Spleen (tissue), 11 donors: ENCODE measurements at regions not wholly inside any gene's neighbourhood (a gene's known extent, or its start where the extent isn't known, plus 50 kb on each side); places are given as distances from the start of the nearest gene placed in this dataset.

Source experiments
- DNase-seq: peaks from one replicate; pipeline ENCODE4 v3.0.0-alpha.2; 2020
- H3K27ac ChIP-seq, 8 donors: fragments of 200-600 bp; sonication (generic) in 7 of 8; 1 replicate in 4 of 8; 2 replicates in 4 of 8; pipeline versions ENCODE4 v1.5.0 to v1.8.0; 2016 to 2021; ENCODE audit warnings: inconsistent platforms in 4 of 8, mild to moderate bottlenecking in 4 of 8, moderate library complexity in 1 of 8
- H3K27me3 ChIP-seq, 7 donors: fragments of 200-600 bp; sonication (generic) in 6 of 7; replicated peaks in 1 of 7; 1 replicate in 4 of 7; 2 replicates in 3 of 7; pipeline versions ENCODE4 v1.5.0 to v1.8.0; 2016 to 2021; ENCODE audit warnings: inconsistent platforms in 3 of 7, mild to moderate bottlenecking in 1 of 7
- H3K36me3 ChIP-seq, 6 donors: fragments of 200-600 bp; sonication (generic) in 5 of 6; 1 replicate in 4 of 6; 2 replicates in 2 of 6; pipeline versions ENCODE4 v1.5.0 to v1.8.0; 2016 to 2021; ENCODE audit warnings: inconsistent platforms in 2 of 6
- H3K4me1 ChIP-seq, 6 donors: fragments of 200-600 bp; sonication (generic) in 5 of 6; 1 replicate in 3 of 6; 2 replicates in 3 of 6; pipeline versions ENCODE4 v1.5.0 to v1.8.0; 2016 to 2021; ENCODE audit warnings: inconsistent platforms in 3 of 6
- H3K4me3 ChIP-seq, 8 donors: fragments of 200-600 bp; sonication (generic) in 7 of 8; 1 replicate in 4 of 8; 2 replicates in 4 of 8; pipeline versions ENCODE4 v1.5.0 to v1.8.0; 2016 to 2021; ENCODE audit warnings: inconsistent platforms in 4 of 8, mild to moderate bottlenecking in 4 of 8, moderate library complexity in 2 of 8
- H3K9me3 ChIP-seq, 8 donors: fragments of 200-600 bp; sonication (generic) in 7 of 8; 1 replicate in 4 of 8; 2 replicates in 4 of 8; pipeline versions ENCODE4 v1.5.0 to v1.8.0; 2016 to 2021; ENCODE audit warnings: inconsistent platforms in 4 of 8
- POLR2A ChIP-seq, 3 donors: fragments of 450-650 bp; IDR thresholded peaks; one replicate each; pipeline ENCODE4 v1.5.1; 2017; ENCODE audit warnings: antibody characterized with exemption in 3 of 3, mild to moderate bottlenecking in 1 of 3
- POLR2AphosphoS5 ChIP-seq, 3 donors: sonication (generic); formaldehyde crosslinking; IDR thresholded peaks; one replicate each; pipeline ENCODE4 v1.5.1; 2017; ENCODE audit warnings: antibody characterized with exemption in 3 of 3
- WGBS, 5 donors: extraction: QIAGEN DNeasy Blood & Tissue Kit in 3 of 5; methylation state at CpG; one replicate each; pipeline versions ENCODE4 v1.1.5 to v1.1.7; 2013 to 2018; 5-methylcytosine and 5-hydroxymethylcytosine counted together
- intact Hi-C: fragments of 100-400 bp; cut with DNase I; formaldehyde crosslinking; loops from one replicate; pipeline ENCODE4 v1.15.0; 2023; ENCODE audit warnings: low total_unique reads
- TF ChIP-seq, protein P1 (sequence below), 11 experiments: fragments of 200-600 bp in 7 of 11; fragments of 450-650 bp in 4 of 11; sonication (generic) in 4 of 11; IDR thresholded peaks in 8 of 11; conservative IDR thresholded peaks in 3 of 11; 1 replicate in 7 of 11; 2 replicates in 4 of 11; pipeline versions ENCODE4 v1.4.0 to v1.8.0; 2016 to 2021; ENCODE audit warnings: antibody characterized with exemption in 11 of 11, inconsistent platforms in 4 of 11, mild to moderate bottlenecking in 1 of 11
- donor health status: healthy with polysubstance abuse.
- donor health status: DM: no; HTN: no; CAD: no; lungs with moderate emphysema.
- donor health status: DM: no; HTN: no; CAD: no.
- donor health status: Bipolar disorder and iron deficiency.
- donor health status: healthy.
- donor health status: DM: no; HTN: no; CAD: no.
- donor health status: DM: yes; HTN: yes; CAD: no.

- intact Hi-C loops, result no loop called here
- H3K9me3 ChIP-seq, result no peaks in the 10 kb centered on the region
- H3K27me3 ChIP-seq, result no peaks in the 10 kb centered on the region
- TF ChIP-seq, protein P1, sequence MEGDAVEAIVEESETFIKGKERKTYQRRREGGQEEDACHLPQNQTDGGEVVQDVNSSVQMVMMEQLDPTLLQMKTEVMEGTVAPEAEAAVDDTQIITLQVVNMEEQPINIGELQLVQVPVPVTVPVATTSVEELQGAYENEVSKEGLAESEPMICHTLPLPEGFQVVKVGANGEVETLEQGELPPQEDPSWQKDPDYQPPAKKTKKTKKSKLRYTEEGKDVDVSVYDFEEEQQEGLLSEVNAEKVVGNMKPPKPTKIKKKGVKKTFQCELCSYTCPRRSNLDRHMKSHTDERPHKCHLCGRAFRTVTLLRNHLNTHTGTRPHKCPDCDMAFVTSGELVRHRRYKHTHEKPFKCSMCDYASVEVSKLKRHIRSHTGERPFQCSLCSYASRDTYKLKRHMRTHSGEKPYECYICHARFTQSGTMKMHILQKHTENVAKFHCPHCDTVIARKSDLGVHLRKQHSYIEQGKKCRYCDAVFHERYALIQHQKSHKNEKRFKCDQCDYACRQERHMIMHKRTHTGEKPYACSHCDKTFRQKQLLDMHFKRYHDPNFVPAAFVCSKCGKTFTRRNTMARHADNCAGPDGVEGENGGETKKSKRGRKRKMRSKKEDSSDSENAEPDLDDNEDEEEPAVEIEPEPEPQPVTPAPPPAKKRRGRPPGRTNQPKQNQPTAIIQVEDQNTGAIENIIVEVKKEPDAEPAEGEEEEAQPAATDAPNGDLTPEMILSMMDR (IDR thresholded peaks at IDR 0.05 in 8 of 11, conservative IDR thresholded peaks at IDR 0.05 in 3 of 11), result no peak
- no peak for TF ChIP-seq POLR2A (IDR thresholded peaks at IDR 0.05)
- no peak for TF ChIP-seq POLR2AphosphoS5 (IDR thresholded peaks at IDR 0.05)
- H3K27ac ChIP-seq, result no peak overlapping the region
- no peaks in the 10 kb centered on the region for H3K4me1 ChIP-seq
- H3K36me3 ChIP-seq, result no peaks in the 10 kb centered on the region
- DNase-seq, result no peak
- no peak overlapping the region for H3K4me3 ChIP-seq
These were observed 66.9 kb upstream of the DCBLD2 start for GRCh38 chr3:98968347-98968746.

- Histone ChIP-seq H3K27me3 (no peaks in the 10 kb centered on the region), H3K9me3 (no peaks in the 10 kb centered on the region), H3K36me3 (no peaks in the 10 kb centered on the region), H3K27ac (no peak overlapping the region), H3K4me1 (no peaks in the 10 kb centered on the region), H3K4me3 (no peak overlapping the region)
- TF ChIP-seq POLR2AphosphoS5 (IDR thresholded peaks at IDR 0.05) (no peak), POLR2A (IDR thresholded peaks at IDR 0.05) (no peak)
- TF ChIP-seq, protein P1 (IDR thresholded peaks at IDR 0.05 in 8 of 11, conservative IDR thresholded peaks at IDR 0.05 in 3 of 11), result no peak
- no peak for DNase-seq
- intact Hi-C loops, result no loop called here
These were observed 66.3 kb upstream of the DCBLD2 start for GRCh38 chr3:98967758-98968157.

DNA sequence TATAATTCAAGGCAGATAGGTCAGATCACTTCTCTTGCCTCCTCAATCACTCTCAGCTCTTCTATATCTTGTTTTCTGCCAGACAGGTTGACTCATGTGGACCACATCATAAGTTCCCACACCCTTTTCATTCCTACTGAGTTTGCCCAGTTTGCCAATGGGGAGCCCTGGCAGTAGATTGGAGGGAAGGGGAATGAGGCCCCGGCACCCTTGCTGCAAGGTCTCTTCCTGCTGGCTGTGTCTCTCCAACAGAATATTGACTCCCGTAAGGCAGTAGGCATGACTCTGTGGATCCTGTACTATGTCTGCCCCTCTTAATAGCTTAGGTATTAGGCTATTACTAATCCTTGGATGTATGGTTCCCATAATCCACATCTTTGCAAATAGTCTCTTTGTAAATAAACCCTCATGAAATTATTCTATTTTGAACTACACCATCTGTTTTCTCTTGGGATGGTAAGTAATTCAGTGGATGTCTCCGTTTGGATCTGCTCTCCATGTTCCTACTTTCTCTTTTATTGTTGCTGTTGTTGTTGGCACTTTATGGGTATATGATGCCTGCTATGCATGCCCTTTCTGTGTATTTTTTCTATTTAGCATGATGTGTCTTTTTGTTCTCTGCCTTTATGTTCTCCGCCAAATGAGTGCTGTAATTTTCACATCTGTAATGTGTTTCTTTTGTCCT is 65.5 kb upstream of the DCBLD2 start:
- Histone ChIP-seq H3K36me3 (no peaks in the 10 kb centered on the region), H3K4me3 (no peak overlapping the region), H3K27ac (no peak overlapping the region), H3K27me3 (no peaks in the 10 kb centered on the region), H3K9me3 (no peaks in the 10 kb centered on the region), H3K4me1 (no peaks in the 10 kb centered on the region)
- DNase-seq, result no peak
- intact Hi-C loops, result no loop called here
- TF ChIP-seq POLR2AphosphoS5 (IDR thresholded peaks at IDR 0.05) (no peak), POLR2A (IDR thresholded peaks at IDR 0.05) (no peak)
- TF ChIP-seq, protein P1 (IDR thresholded peaks at IDR 0.05 in 8 of 11, conservative IDR thresholded peaks at IDR 0.05 in 3 of 11), result no peak
- WGBS, 5 donors, result 86 to 92% (median 87%) methylated on average over 4 of the region's 4 CpGs

DNA sequence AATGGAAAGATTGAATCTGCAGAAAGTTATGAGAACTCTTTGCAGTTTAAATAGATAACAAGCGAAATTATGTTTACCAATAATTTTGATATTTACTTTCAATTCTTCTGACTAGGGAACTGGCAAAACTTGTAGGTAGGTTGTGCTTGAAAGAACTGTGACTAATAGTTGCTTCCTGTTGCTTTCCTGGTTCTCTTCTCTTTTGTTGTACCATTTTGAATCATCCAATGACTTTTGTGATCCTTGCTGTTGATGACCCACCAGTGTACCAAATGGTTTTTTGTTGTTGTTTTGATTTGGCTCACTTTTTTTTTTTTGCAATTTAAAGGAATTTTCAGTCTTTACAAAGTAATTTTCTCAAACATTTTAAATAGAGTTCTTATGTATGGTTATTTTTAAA is 64.9 kb upstream of the DCBLD2 start:
- DNase-seq, result no peak
- WGBS, 5 donors, result 76 to 92% (median 90%) methylated on average over 1 of the region's 1 CpG
- Histone ChIP-seq H3K27me3 (no peaks in the 10 kb centered on the region), H3K4me3 (no peak overlapping the region), H3K36me3 (no peaks in the 10 kb centered on the region), H3K4me1 (no peaks in the 10 kb centered on the region), H3K9me3 (no peaks in the 10 kb centered on the region), H3K27ac (no peak overlapping the region)
- no peak for TF ChIP-seq POLR2A (IDR thresholded peaks at IDR 0.05)
- TF ChIP-seq, protein P1 (IDR thresholded peaks at IDR 0.05 in 8 of 11, conservative IDR thresholded peaks at IDR 0.05 in 3 of 11), result no peak
- TF ChIP-seq POLR2AphosphoS5 (IDR thresholded peaks at IDR 0.05), result no peak
- intact Hi-C loops, result no loop called here
